ENCODE measurements at regions not wholly inside any gene's neighbourhood (a gene's known extent, or its start where the extent isn't known, plus 50 kb on each side); places are given as distances from the start of the nearest gene placed in this dataset.

DNA sequence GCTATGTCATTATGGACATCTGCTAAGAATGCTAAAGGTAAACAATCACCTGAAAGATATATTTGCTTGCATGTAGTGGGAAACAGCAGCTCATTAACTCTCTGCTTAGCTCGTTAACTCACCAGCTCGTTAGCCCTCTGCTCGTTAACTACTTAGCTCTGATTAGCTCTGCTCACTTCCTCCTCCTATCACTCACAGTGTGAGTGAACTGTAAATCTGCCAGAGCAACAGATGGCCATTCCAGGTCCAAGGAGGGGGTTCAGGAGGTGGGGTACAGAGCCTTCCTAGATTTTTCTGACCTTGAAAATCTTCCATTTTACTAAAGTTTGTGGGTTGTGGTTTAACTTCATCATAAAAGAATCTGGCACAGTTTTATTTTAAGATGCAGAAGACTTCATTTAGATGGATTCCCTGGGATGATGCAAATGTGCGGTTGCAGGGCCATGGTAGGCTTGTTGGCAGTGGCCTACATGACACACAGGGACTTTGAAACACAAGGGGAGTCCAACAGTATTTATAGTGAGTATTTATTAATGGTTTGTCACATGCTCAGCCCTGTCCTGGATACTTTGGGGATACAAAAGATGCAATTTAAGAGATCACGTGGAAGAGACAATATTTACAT is 1633.7 kb upstream of the CELF4 start:
- Mint-ChIP-seq H3K27ac (no peak overlapping the region), H3K4me1 (no peaks in the 10 kb centered on the region), H3K27me3 (no peaks in the 10 kb centered on the region), H3K36me3 (no peaks in the 10 kb centered on the region), H3K9me3 (peaks cover 0 to 26% (median 5%) of the 10 kb centered on the region in 5 donors), H3K4me3 (no peak overlapping the region)
- Histone ChIP-seq H3K4me3 (ENCODE audit: low read length) (no peak overlapping the region), H3K36me3 (ENCODE audit: insufficient read depth, low read length) (no peaks in the 10 kb centered on the region), H3K4me1 (ENCODE audit: insufficient read depth, low read length) (no peaks in the 10 kb centered on the region), H3K27ac (ENCODE audit: low read depth, low read length) (no peak overlapping the region), H3K27me3 (ENCODE audit: insufficient read depth, low read length, poor library complexity, severe bottlenecking) (no peaks in the 10 kb centered on the region), H3K9me3 (ENCODE audit: low read length) (no peaks in the 10 kb centered on the region)
- DNase-seq, result no peak
- ChIA-PET CTCF (no interaction called here), POLR2A (no interaction called here)

DNA sequence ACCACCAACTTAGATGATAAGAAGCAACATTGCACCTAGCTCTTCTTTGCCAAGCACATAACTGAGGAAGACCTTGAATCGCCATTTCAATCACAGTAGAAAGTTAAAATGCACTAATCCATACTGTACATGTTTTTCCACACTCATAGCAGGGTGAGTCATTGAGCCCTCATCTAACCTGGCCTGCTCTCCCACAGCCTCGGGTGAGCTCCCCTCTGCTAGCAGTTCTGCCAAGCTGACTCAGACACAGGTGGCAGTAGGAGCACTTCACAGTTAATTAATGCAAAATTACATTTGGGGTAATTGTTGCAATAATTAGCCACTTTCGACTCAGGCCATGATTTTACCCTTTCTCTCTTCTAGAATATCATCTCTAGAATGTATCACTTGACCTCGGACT is 1632.8 kb upstream of the CELF4 start:
- ChIA-PET CTCF (no interaction called here), POLR2A (no interaction called here)
- Histone ChIP-seq H3K27ac (ENCODE audit: low read depth, low read length) (no peak overlapping the region), H3K4me1 (ENCODE audit: insufficient read depth, low read length) (no peaks in the 10 kb centered on the region), H3K9me3 (ENCODE audit: low read length) (no peaks in the 10 kb centered on the region), H3K4me3 (ENCODE audit: low read length) (no peak overlapping the region), H3K36me3 (ENCODE audit: insufficient read depth, low read length) (no peaks in the 10 kb centered on the region), H3K27me3 (ENCODE audit: insufficient read depth, low read length, poor library complexity, severe bottlenecking) (no peaks in the 10 kb centered on the region)
- Mint-ChIP-seq H3K4me3 (no peak overlapping the region), H3K9me3 (peaks cover 0 to 26% (median 5%) of the 10 kb centered on the region in 5 donors), H3K36me3 (no peaks in the 10 kb centered on the region), H3K4me1 (no peaks in the 10 kb centered on the region), H3K27me3 (no peaks in the 10 kb centered on the region), H3K27ac (no peak overlapping the region)
- DNase-seq, result no peak

DNA sequence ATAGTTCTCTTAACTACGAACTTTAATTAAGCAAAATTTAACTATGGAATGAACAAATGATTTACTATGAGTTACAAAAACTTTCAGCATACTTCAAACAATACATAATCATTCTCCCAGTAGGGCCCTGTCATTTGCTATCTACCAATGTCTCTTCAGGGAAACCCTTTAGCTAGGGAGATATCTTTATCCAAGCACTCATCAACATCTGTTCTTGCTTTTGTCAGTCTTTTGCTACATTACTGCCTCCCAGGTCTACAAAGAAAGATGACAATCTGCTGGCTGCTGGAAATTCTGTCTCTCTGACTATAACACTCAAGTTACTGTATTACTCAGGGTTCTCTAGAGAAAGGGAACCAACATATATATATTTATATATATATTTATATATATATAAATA is 1626.3 kb upstream of the CELF4 start:
- no peaks in the 10 kb centered on the region for H3K4me1 ChIP-seq (ENCODE audit: insufficient read depth, low read length)
- DNase-seq, result no peak
- CTCF ChIA-PET, result no interaction called here
- Mint-ChIP-seq H3K4me1 (no peaks in the 10 kb centered on the region), H3K27me3 (no peaks in the 10 kb centered on the region), H3K36me3 (no peaks in the 10 kb centered on the region), H3K9me3 (peaks cover 2 to 14% (median 2%) of the 10 kb centered on the region in 5 donors), H3K4me3 (no peak overlapping the region), H3K27ac (no peak overlapping the region)
- no peak overlapping the region for H3K27ac ChIP-seq (ENCODE audit: low read depth, low read length)
- no peaks in the 10 kb centered on the region for H3K27me3 ChIP-seq (ENCODE audit: insufficient read depth, low read length, poor library complexity, severe bottlenecking)
- H3K4me3 ChIP-seq (ENCODE audit: low read length), result no peak overlapping the region
- POLR2A ChIA-PET, result no interaction called here
- no peaks in the 10 kb centered on the region for H3K9me3 ChIP-seq (ENCODE audit: low read length)
- no peaks in the 10 kb centered on the region for H3K36me3 ChIP-seq (ENCODE audit: insufficient read depth, low read length)

DNA sequence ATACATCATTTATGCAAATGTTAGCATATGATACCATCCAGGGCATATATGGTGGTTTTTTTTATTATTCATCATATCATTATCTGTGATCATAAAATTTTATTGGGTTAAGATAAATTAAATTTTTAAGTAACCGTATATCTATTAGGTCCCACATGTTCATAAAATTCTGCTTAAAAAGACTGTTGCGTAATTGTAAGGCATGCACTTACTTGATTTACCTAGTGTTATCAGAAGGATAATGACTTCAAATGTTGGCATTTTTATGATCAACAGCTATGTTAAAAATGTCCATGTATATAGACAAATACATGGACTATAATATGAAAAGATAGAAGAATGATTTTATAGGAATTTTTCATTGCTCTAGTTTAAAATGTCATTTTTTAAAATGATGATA is 1625.5 kb upstream of the CELF4 start:
- no peak overlapping the region for H3K27ac Mint-ChIP-seq
- peaks cover under 1 to 13% (median 2%) of the 10 kb centered on the region in 5 donors for H3K9me3 Mint-ChIP-seq
- Histone ChIP-seq H3K4me1 (ENCODE audit: insufficient read depth, low read length) (no peaks in the 10 kb centered on the region), H3K36me3 (ENCODE audit: insufficient read depth, low read length) (no peaks in the 10 kb centered on the region), H3K27ac (ENCODE audit: low read depth, low read length) (no peak overlapping the region), H3K4me3 (ENCODE audit: low read length) (no peak overlapping the region), H3K27me3 (ENCODE audit: insufficient read depth, low read length, poor library complexity, severe bottlenecking) (no peaks in the 10 kb centered on the region), H3K9me3 (ENCODE audit: low read length) (no peaks in the 10 kb centered on the region)
- no peaks in the 10 kb centered on the region for H3K4me1 Mint-ChIP-seq
- ChIA-PET POLR2A (no interaction called here), CTCF (no interaction called here)
- H3K27me3 Mint-ChIP-seq, result no peaks in the 10 kb centered on the region
- H3K36me3 Mint-ChIP-seq, result no peaks in the 10 kb centered on the region
- no peak for DNase-seq
- H3K4me3 Mint-ChIP-seq, result no peak overlapping the region

DNA sequence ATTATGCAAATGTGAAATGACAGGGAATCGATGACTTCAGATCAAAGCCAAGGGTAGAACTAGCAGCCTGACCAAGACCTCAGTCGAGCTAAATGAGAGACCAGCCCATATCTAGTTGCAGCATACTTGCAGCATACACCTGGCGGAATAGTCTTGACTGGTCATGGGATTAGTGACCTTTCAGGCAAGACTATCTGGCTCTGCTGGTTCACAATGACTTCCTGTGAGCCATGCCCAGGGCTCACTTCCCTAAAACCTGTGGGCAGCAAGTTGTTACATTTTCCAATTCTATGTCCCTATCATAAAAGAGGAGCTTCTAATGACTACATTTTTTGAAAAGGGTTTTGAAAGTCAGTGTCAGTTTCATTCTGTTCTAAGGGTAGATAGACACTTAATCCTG is 1624.9 kb upstream of the CELF4 start:
- H3K4me3 Mint-ChIP-seq, result no peak overlapping the region
- DNase-seq, result no peak
- H3K9me3 Mint-ChIP-seq, result peaks cover 0 to 14% (median 4%) of the 10 kb centered on the region in 5 donors
- Histone ChIP-seq H3K4me1 (ENCODE audit: insufficient read depth, low read length) (no peaks in the 10 kb centered on the region), H3K36me3 (ENCODE audit: insufficient read depth, low read length) (no peaks in the 10 kb centered on the region), H3K27me3 (ENCODE audit: insufficient read depth, low read length, poor library complexity, severe bottlenecking) (no peaks in the 10 kb centered on the region), H3K27ac (ENCODE audit: low read depth, low read length) (no peak overlapping the region), H3K9me3 (ENCODE audit: low read length) (no peaks in the 10 kb centered on the region), H3K4me3 (ENCODE audit: low read length) (no peak overlapping the region)
- H3K4me1 Mint-ChIP-seq, result no peaks in the 10 kb centered on the region
- CTCF ChIA-PET, result no interaction called here
- H3K27me3 Mint-ChIP-seq, result no peaks in the 10 kb centered on the region
- no peak overlapping the region for H3K27ac Mint-ChIP-seq
- no peaks in the 10 kb centered on the region for H3K36me3 Mint-ChIP-seq
- POLR2A ChIA-PET, result no interaction called here

DNA sequence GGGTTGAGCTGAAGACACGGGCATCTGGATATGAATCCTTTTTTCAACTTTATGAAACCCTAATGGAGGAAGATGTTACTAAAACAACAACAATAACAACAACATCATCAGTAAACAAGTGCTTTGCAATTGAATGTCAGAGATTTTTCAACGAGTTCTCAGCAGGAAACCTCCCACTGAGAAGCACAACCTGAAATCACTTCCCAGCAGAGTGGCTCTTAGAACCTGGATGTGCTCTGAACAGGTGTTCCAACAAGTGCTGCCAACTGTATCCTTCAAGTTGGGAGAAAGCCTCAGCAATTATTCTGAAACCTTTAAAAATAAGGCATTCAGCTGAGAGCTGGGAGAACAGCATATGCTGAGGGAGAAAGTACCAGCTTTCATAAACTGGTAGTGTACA is 1622.7 kb upstream of the CELF4 start:
- POLR2A ChIA-PET, result no interaction called here
- CTCF ChIA-PET, result no interaction called here
- H3K27me3 ChIP-seq (ENCODE audit: insufficient read depth, low read length, poor library complexity, severe bottlenecking), result no peaks in the 10 kb centered on the region

DNA sequence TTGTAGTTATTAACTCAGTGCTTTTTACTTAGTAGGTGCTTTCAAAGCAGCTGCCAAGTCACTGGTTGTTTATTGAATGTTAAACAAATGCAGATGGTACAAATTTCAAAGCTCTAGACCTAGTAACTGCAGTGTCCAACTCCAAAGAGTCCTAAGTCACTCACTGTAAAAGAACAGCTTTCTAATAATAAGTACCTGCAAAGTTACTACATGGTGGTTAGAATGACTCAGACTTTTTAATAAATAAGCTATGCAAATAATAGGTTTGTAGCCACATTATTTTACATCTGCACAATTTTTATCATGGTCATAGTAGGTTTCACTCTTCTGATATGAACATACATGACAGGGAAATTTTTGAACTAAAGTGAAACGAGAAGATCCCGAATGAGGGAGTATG is 1620.4 kb upstream of the CELF4 start:
- Histone ChIP-seq H3K27me3 (ENCODE audit: insufficient read depth, low read length, poor library complexity, severe bottlenecking) (no peaks in the 10 kb centered on the region), H3K9me3 (ENCODE audit: low read length) (no peaks in the 10 kb centered on the region), H3K4me3 (ENCODE audit: low read length) (no peak overlapping the region), H3K27ac (ENCODE audit: low read depth, low read length) (no peak overlapping the region), H3K36me3 (ENCODE audit: insufficient read depth, low read length) (no peaks in the 10 kb centered on the region), H3K4me1 (ENCODE audit: insufficient read depth, low read length) (no peaks in the 10 kb centered on the region)
- H3K27ac Mint-ChIP-seq, result no peak overlapping the region
- peaks cover 0 to 31% (median 3%) of the 10 kb centered on the region in 5 donors for H3K9me3 Mint-ChIP-seq
- H3K4me1 Mint-ChIP-seq, result no peaks in the 10 kb centered on the region
- CTCF ChIA-PET, result no interaction called here
- no peak overlapping the region for H3K4me3 Mint-ChIP-seq
- no peaks in the 10 kb centered on the region for H3K27me3 Mint-ChIP-seq
- DNase-seq, result no peak
- POLR2A ChIA-PET, result no interaction called here
- H3K36me3 Mint-ChIP-seq, result no peaks in the 10 kb centered on the region

More for the DNA sequence above, 1622.7 kb upstream of the CELF4 start:
- no peak for DNase-seq
- no peak overlapping the region for H3K4me3 Mint-ChIP-seq
- peaks cover 2 to 22% (median 4%) of the 10 kb centered on the region in 5 donors for H3K9me3 Mint-ChIP-seq
- Histone ChIP-seq H3K36me3 (ENCODE audit: insufficient read depth, low read length) (no peaks in the 10 kb centered on the region), H3K9me3 (ENCODE audit: low read length) (no peaks in the 10 kb centered on the region), H3K4me1 (ENCODE audit: insufficient read depth, low read length) (no peaks in the 10 kb centered on the region), H3K27ac (ENCODE audit: low read depth, low read length) (no peak overlapping the region), H3K4me3 (ENCODE audit: low read length) (no peak overlapping the region)
- H3K36me3 Mint-ChIP-seq, result no peaks in the 10 kb centered on the region
- H3K27me3 Mint-ChIP-seq, result no peaks in the 10 kb centered on the region
- H3K4me1 Mint-ChIP-seq, result no peaks in the 10 kb centered on the region
- H3K27ac Mint-ChIP-seq, result no peak overlapping the region

DNA sequence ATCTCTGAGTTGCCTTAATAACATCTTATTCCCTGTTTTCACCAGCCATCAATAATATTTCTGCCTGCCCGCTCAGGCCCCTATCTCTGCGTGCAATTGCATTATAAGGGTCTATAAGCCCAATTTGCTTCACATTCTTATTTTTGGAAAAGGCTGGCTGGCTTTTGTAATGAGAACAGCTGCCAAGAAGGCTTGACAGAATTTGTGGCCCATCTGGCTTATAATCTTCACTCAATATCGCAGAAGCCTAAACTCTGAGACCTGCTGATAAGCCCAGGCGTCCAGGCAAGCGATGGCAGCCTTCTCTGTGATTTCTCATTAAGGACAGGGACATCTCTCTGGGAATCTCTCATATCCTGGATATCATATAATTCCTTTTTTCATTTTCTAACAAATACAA is 1618.6 kb upstream of the CELF4 start:
- Histone ChIP-seq H3K27ac (ENCODE audit: low read depth, low read length) (no peak overlapping the region), H3K4me1 (ENCODE audit: insufficient read depth, low read length) (no peaks in the 10 kb centered on the region), H3K36me3 (ENCODE audit: insufficient read depth, low read length) (no peaks in the 10 kb centered on the region), H3K9me3 (ENCODE audit: low read length) (no peaks in the 10 kb centered on the region), H3K4me3 (ENCODE audit: low read length) (no peak overlapping the region), H3K27me3 (ENCODE audit: insufficient read depth, low read length, poor library complexity, severe bottlenecking) (no peaks in the 10 kb centered on the region)
- Mint-ChIP-seq H3K27me3 (no peaks in the 10 kb centered on the region), H3K4me1 (no peaks in the 10 kb centered on the region), H3K36me3 (no peaks in the 10 kb centered on the region), H3K4me3 (no peak overlapping the region), H3K9me3 (peaks cover 0 to 26% (median 6%) of the 10 kb centered on the region in 5 donors), H3K27ac (no peak overlapping the region)
- no peak for DNase-seq
- CTCF ChIA-PET, result no interaction called here
- POLR2A ChIA-PET, result no interaction called here

DNA sequence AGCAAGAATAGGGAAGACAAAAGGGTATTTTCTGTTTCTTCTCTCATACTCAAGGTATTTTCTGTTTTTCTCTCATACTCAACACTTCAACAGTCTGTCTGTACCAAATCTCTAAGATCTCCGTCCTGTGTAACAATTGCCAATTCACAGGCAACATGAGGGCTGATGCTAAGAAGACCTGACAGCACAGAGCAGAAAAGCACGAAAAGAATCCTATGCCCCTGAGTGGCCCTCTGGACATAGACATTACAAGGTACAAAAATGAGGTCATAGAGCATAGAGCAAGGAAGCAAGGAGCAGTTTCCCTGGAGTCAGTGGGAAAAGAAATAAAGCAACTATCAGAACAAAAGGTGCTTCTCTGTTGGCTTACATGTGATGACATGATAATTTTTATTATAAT is 1612.6 kb upstream of the CELF4 start:
- Histone ChIP-seq H3K4me1 (ENCODE audit: insufficient read depth, low read length) (no peaks in the 10 kb centered on the region), H3K27me3 (ENCODE audit: insufficient read depth, low read length, poor library complexity, severe bottlenecking) (no peaks in the 10 kb centered on the region), H3K27ac (ENCODE audit: low read depth, low read length) (no peak overlapping the region), H3K9me3 (ENCODE audit: low read length) (no peaks in the 10 kb centered on the region), H3K4me3 (ENCODE audit: low read length) (no peak overlapping the region), H3K36me3 (ENCODE audit: insufficient read depth, low read length) (no peaks in the 10 kb centered on the region)
- peaks cover 0 to 13% (median 6%) of the 10 kb centered on the region in 5 donors for H3K9me3 Mint-ChIP-seq
- no peak for DNase-seq
- ChIA-PET CTCF (no interaction called here), POLR2A (no interaction called here)
- no peak overlapping the region for H3K27ac Mint-ChIP-seq
- H3K4me3 Mint-ChIP-seq, result no peak overlapping the region
- no peaks in the 10 kb centered on the region for H3K27me3 Mint-ChIP-seq
- H3K36me3 Mint-ChIP-seq, result no peaks in the 10 kb centered on the region
- H3K4me1 Mint-ChIP-seq, result no peaks in the 10 kb centered on the region

Data from CD8-positive, alpha-beta memory T cell (primary cell).